ENCODE measurements at regions not wholly inside any gene's neighbourhood (a gene's known extent, or its start where the extent isn't known, plus 50 kb on each side); places are given as distances from the start of the nearest gene placed in this dataset.

DNA sequence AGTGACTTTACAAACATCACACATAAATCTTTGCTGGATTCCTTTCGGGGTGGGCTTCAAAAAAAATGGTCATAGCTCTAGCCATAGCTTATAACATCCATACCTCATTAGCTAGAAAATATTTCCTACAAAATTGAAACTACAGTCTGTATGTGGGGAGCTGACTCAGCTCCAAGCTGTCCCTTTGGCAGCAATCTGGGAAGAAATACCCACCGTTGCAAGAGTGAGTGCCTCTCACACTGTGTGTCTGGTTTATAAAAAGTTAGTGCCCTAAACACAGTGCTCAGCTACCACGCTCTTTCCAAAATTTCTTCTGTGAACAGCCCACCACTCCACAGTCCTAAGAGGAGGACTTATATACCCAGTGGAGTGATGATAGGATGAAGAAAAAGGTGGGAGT, 170.1 kb downstream of the RBM43 start:
- no peaks in the 10 kb centered on the region for H3K9me3 ChIP-seq (ENCODE audit: control insufficient read depth in 1 of 2, low read length in 2 of 2)
- no peaks in the 10 kb centered on the region for H3K4me1 ChIP-seq (ENCODE audit: control insufficient read depth in 1 of 2, insufficient read depth in 2 of 2, low read length in 2 of 2)
- H3K27ac ChIP-seq (ENCODE audit: low read depth, low read length), result no peak overlapping the region

DNA sequence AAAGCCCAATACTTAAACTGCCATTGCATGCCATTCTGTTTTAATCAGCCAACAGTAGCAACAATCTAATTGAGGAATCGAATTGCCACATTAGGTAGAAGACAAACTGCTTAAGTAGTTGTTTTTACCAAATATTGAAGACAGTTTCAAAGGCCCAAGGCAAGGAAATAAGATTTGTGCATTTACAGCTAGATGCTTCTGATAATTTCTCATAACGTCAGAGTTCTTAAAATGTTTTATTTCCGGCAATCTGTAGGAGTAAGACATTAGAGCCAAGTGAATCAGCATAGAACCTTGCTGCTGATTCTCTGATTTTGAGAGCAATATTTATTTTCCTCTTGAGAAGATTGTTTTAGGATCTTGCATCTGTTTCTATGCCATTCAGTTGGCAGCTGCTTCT, 174.3 kb downstream of the RBM43 start:
- H3K27ac ChIP-seq (ENCODE audit: low read depth, low read length), result no peak overlapping the region
- H3K36me3 ChIP-seq (ENCODE audit: control insufficient read depth in 1 of 2, insufficient read depth in 2 of 2, low read length in 2 of 2), result no peaks in the 10 kb centered on the region
- H3K9me3 ChIP-seq (ENCODE audit: control insufficient read depth in 1 of 2, low read length in 2 of 2), result no peaks in the 10 kb centered on the region
- H3K27me3 ChIP-seq (ENCODE audit: control insufficient read depth in 1 of 2, insufficient read depth in 2 of 2, low read length in 2 of 2), result no peaks in the 10 kb centered on the region
- H3K9ac ChIP-seq (ENCODE audit: low read depth in 1 of 2, low read length in 2 of 2), result no peak overlapping the region
- H3K4me3 ChIP-seq (ENCODE audit: low read depth in 1 of 2, low read length in 2 of 2), result no peak overlapping the region
- H3K4me1 ChIP-seq (ENCODE audit: control insufficient read depth in 1 of 2, insufficient read depth in 2 of 2, low read length in 2 of 2), result no peaks in the 10 kb centered on the region

More for the DNA sequence above, 170.1 kb downstream of the RBM43 start:
- Histone ChIP-seq H3K27me3 (ENCODE audit: control insufficient read depth in 1 of 2, insufficient read depth in 2 of 2, low read length in 2 of 2) (no peaks in the 10 kb centered on the region), H3K36me3 (ENCODE audit: control insufficient read depth in 1 of 2, insufficient read depth in 2 of 2, low read length in 2 of 2) (no peaks in the 10 kb centered on the region), H3K4me3 (ENCODE audit: low read depth in 1 of 2, low read length in 2 of 2) (no peak overlapping the region), H3K9ac (ENCODE audit: low read depth in 1 of 2, low read length in 2 of 2) (no peak overlapping the region)

DNA sequence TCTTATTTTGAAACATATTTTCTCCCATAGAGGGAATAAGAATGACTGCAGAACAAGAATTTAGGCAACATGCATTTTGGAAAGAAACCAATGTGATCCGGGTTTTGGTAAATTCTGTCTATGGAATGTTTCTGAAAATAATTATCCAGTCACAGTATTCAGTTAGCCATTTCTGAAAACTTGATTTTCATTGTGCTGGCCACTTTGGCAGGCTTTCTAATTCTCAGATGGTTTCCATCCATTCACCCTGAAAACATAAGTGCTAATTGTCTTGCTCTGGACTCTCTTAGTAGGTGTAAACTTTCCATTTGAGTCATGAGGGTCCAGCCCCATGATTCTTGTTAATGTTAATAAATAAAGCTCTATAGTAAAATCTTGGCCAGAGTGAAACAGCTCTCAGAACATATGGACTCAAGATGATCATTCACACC, 176.5 kb downstream of the RBM43 start:
- Histone ChIP-seq H3K27me3 (ENCODE audit: control insufficient read depth in 1 of 2, insufficient read depth in 2 of 2, low read length in 2 of 2) (no peaks in the 10 kb centered on the region), H3K36me3 (ENCODE audit: control insufficient read depth in 1 of 2, insufficient read depth in 2 of 2, low read length in 2 of 2) (no peaks in the 10 kb centered on the region), H3K4me1 (ENCODE audit: control insufficient read depth in 1 of 2, insufficient read depth in 2 of 2, low read length in 2 of 2) (no peaks in the 10 kb centered on the region), H3K27ac (ENCODE audit: low read depth, low read length) (no peak overlapping the region), H3K9ac (ENCODE audit: low read depth in 1 of 2, low read length in 2 of 2) (no peak overlapping the region), H3K9me3 (ENCODE audit: control insufficient read depth in 1 of 2, low read length in 2 of 2) (no peaks in the 10 kb centered on the region), H3K4me3 (ENCODE audit: low read depth in 1 of 2, low read length in 2 of 2) (no peak overlapping the region)

DNA sequence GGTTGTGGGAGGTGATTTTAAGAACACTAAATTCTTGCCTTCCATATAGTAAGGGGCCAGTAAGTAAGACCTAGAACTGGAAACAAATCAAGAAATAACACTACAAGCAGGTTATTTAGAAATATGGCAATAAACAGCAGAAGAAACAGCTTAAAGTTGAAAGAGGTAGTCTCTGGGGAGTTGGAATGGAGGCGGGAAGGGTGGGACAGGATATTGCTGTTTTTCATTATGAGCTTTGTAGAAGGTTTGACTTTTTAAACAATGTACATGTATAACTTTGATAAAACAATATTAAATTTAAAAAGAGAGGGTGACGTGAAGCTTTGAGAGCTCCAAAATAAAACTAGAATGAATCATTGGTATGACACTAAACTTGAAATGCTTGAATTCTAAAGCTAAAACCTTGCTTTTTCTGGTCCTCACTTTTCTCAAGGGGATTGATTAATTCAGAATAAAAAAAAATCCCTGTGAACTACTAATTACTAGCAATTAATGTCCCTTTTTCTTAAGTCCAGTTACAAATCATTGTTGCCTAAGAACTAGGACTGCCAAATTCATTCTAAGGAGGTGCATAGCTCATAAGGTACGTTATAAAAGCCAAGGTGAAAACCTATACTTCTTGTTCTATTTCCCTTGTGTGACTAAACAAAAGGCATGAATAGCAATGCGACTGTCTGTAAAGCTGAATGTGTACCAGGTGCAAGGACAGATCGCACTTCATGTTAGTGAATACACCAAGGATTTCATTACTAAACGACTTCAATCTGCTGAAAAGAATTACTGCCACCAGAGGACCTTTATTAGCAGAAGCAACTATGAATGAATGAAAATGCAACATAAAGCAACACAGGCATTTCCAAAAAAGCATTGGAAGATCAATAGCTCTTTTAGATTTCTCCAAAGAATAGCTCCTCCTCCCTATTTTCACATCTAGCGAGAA, 177.5 kb downstream of the RBM43 start:
- Histone ChIP-seq H3K4me1 (ENCODE audit: control insufficient read depth in 1 of 2, insufficient read depth in 2 of 2, low read length in 2 of 2) (no peaks in the 10 kb centered on the region), H3K27me3 (ENCODE audit: control insufficient read depth in 1 of 2, insufficient read depth in 2 of 2, low read length in 2 of 2) (no peaks in the 10 kb centered on the region), H3K36me3 (ENCODE audit: control insufficient read depth in 1 of 2, insufficient read depth in 2 of 2, low read length in 2 of 2) (no peaks in the 10 kb centered on the region), H3K27ac (ENCODE audit: low read depth, low read length) (no peak overlapping the region), H3K9me3 (ENCODE audit: control insufficient read depth in 1 of 2, low read length in 2 of 2) (no peaks in the 10 kb centered on the region), H3K9ac (ENCODE audit: low read depth in 1 of 2, low read length in 2 of 2) (no peak overlapping the region), H3K4me3 (ENCODE audit: low read depth in 1 of 2, low read length in 2 of 2) (no peak overlapping the region)

DNA sequence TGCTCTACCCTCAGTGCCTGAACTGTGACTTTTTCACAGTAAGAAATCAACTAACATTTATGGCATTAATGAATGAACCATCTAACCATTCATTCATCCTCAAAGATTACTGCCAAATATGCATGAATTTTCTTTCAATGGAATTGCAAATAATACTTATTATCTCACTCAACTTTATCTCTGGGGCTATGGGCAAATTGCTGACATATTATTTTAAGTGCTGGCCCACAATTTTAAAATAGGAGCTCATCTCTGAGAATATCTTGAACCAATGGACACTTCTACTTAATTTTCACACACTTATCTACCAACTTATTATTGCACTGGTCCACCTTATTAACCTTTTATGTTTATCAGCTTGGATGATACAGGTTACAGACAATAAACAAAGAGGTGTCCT, 182.8 kb downstream of the RBM43 start:
- peaks cover 0 to 8% of the 10 kb centered on the region in 2 donors for H3K9me3 ChIP-seq (ENCODE audit: control insufficient read depth in 1 of 2, low read length in 2 of 2)
- no peak overlapping the region for H3K9ac ChIP-seq (ENCODE audit: low read depth in 1 of 2, low read length in 2 of 2)
- no peak overlapping the region for H3K27ac ChIP-seq (ENCODE audit: low read depth, low read length)
- no peak overlapping the region for H3K4me3 ChIP-seq (ENCODE audit: low read depth in 1 of 2, low read length in 2 of 2)
- no peaks in the 10 kb centered on the region for H3K27me3 ChIP-seq (ENCODE audit: control insufficient read depth in 1 of 2, insufficient read depth in 2 of 2, low read length in 2 of 2)
- no peaks in the 10 kb centered on the region for H3K36me3 ChIP-seq (ENCODE audit: control insufficient read depth in 1 of 2, insufficient read depth in 2 of 2, low read length in 2 of 2)
- H3K4me1 ChIP-seq (ENCODE audit: control insufficient read depth in 1 of 2, insufficient read depth in 2 of 2, low read length in 2 of 2), result no peaks in the 10 kb centered on the region

DNA sequence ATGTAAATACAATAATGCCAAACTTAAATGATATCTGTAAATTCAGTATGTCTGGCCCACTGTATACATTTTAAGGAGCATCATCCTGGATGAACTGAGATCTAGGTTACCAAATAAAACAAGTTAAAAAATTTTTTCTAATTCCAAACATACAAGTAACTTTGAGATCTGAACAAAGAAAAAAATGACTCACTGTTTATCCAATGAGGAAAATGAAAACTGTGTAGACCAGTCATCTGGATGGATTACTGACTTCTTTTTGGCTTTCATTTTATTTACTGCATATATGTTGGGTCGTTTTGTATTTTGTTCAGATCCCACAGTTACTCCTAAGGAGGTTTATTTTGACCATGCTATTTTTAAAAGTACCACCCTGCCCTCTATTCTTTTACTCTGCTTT, 189.8 kb downstream of the RBM43 start:
- Histone ChIP-seq H3K9ac (ENCODE audit: low read depth in 1 of 2, low read length in 2 of 2) (no peak overlapping the region), H3K9me3 (ENCODE audit: control insufficient read depth in 1 of 2, low read length in 2 of 2) (peaks cover 0 to 8% of the 10 kb centered on the region in 2 donors), H3K27me3 (ENCODE audit: control insufficient read depth in 1 of 2, insufficient read depth in 2 of 2, low read length in 2 of 2) (peaks cover 0 to 11% of the 10 kb centered on the region in 2 donors), H3K27ac (ENCODE audit: low read depth, low read length) (no peak overlapping the region), H3K36me3 (ENCODE audit: control insufficient read depth in 1 of 2, insufficient read depth in 2 of 2, low read length in 2 of 2) (no peaks in the 10 kb centered on the region), H3K4me3 (ENCODE audit: low read depth in 1 of 2, low read length in 2 of 2) (no peak overlapping the region), H3K4me1 (ENCODE audit: control insufficient read depth in 1 of 2, insufficient read depth in 2 of 2, low read length in 2 of 2) (no peaks in the 10 kb centered on the region)

DNA sequence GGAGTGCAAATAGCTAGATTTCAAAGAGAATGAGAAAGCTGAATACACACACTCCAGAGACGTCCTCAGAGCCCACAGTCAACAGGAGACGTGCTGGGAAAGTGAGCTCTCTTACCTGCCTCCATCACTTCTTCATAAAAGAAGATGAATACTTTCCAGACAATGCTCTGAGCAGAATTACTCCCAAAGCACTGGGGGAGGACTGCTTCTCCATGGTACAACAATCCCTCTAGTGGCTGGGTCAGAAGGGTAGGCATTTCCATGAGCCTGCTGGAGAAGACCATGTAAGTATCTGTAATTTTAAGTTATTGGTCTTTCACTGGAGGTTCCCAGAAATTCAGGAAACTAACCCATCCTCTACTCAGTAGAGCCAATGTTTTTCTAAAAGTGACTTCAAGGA, 190.3 kb downstream of the RBM43 start:
- H3K9me3 ChIP-seq (ENCODE audit: control insufficient read depth in 1 of 2, low read length in 2 of 2), result peaks cover 0 to 8% of the 10 kb centered on the region in 2 donors
- no peaks in the 10 kb centered on the region for H3K4me1 ChIP-seq (ENCODE audit: control insufficient read depth in 1 of 2, insufficient read depth in 2 of 2, low read length in 2 of 2)
- H3K27ac ChIP-seq (ENCODE audit: low read depth, low read length), result no peak overlapping the region
- peaks cover 0 to 11% of the 10 kb centered on the region in 2 donors for H3K27me3 ChIP-seq (ENCODE audit: control insufficient read depth in 1 of 2, insufficient read depth in 2 of 2, low read length in 2 of 2)
- no peak overlapping the region for H3K9ac ChIP-seq (ENCODE audit: low read depth in 1 of 2, low read length in 2 of 2)
- H3K4me3 ChIP-seq (ENCODE audit: low read depth in 1 of 2, low read length in 2 of 2), result no peak overlapping the region
- no peaks in the 10 kb centered on the region for H3K36me3 ChIP-seq (ENCODE audit: control insufficient read depth in 1 of 2, insufficient read depth in 2 of 2, low read length in 2 of 2)

DNA sequence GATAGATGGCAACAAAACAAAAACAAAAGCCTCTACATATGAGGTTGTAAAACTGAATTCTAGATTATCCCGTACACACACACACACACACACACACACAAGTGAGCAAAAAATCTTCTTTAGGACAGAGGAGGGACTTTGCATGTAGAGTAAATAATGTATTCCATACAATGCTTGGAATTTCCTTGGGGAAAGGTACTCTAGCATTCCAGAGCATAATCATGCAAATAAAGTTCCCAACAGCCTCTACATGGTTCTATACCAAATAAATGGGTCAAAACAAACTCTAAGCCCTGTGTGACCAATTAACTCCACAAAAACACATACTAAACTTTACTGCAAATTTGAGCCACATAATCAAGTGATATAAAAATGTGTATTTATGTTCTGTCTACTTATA, 191.4 kb downstream of the RBM43 start:
- Histone ChIP-seq H3K27ac (ENCODE audit: low read depth, low read length) (no peak overlapping the region), H3K27me3 (ENCODE audit: control insufficient read depth in 1 of 2, insufficient read depth in 2 of 2, low read length in 2 of 2) (peaks cover 0 to 15% of the 10 kb centered on the region in 2 donors), H3K4me1 (ENCODE audit: control insufficient read depth in 1 of 2, insufficient read depth in 2 of 2, low read length in 2 of 2) (no peaks in the 10 kb centered on the region), H3K9ac (ENCODE audit: low read depth in 1 of 2, low read length in 2 of 2) (no peak overlapping the region), H3K4me3 (ENCODE audit: low read depth in 1 of 2, low read length in 2 of 2) (no peak overlapping the region), H3K36me3 (ENCODE audit: control insufficient read depth in 1 of 2, insufficient read depth in 2 of 2, low read length in 2 of 2) (no peaks in the 10 kb centered on the region), H3K9me3 (ENCODE audit: control insufficient read depth in 1 of 2, low read length in 2 of 2) (peaks cover 0 to under 1% of the 10 kb centered on the region in 2 donors)

DNA sequence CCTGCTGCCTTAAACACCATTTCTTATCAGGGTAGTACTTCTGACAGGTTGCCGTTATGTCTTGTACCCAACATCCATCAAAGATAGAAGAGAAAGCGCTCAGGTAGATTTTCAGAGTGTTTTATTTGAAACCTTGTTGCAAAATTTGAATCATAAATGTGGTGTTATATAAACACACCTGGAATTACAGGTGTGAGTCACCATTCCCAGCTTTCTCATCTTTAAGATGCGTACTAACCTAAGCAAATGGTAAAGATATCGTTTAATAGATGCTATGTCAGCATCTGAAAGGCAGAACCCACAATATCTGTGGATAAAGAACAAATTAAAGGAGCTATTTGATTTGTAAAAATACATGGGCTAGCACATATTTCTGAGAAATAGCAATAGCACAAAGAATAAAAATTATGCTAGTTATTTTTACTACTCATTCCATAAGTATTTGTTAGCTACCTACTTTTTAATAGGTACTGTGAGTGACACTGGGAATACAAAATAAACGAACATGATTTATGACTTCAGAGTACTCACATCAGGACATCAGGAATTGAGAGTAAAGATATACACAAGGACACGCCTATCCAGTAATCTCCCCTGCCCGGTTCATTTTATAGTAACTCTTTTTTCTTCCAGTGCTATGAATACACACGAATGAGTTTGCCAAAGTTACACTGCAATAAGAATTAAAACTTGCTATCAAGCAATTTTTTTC, 193.8 kb downstream of the RBM43 start:
- H3K9ac ChIP-seq (ENCODE audit: low read depth in 1 of 2, low read length in 2 of 2), result no peak overlapping the region
- H3K36me3 ChIP-seq (ENCODE audit: control insufficient read depth in 1 of 2, insufficient read depth in 2 of 2, low read length in 2 of 2), result no peaks in the 10 kb centered on the region
- no peaks in the 10 kb centered on the region for H3K4me1 ChIP-seq (ENCODE audit: control insufficient read depth in 1 of 2, insufficient read depth in 2 of 2, low read length in 2 of 2)
- peaks cover 0 to 24% of the 10 kb centered on the region in 2 donors for H3K27me3 ChIP-seq (ENCODE audit: control insufficient read depth in 1 of 2, insufficient read depth in 2 of 2, low read length in 2 of 2)
- H3K4me3 ChIP-seq (ENCODE audit: low read depth in 1 of 2, low read length in 2 of 2), result no peak overlapping the region
- no peak overlapping the region for H3K27ac ChIP-seq (ENCODE audit: low read depth, low read length)
- no peaks in the 10 kb centered on the region for H3K9me3 ChIP-seq (ENCODE audit: control insufficient read depth in 1 of 2, low read length in 2 of 2)

DNA sequence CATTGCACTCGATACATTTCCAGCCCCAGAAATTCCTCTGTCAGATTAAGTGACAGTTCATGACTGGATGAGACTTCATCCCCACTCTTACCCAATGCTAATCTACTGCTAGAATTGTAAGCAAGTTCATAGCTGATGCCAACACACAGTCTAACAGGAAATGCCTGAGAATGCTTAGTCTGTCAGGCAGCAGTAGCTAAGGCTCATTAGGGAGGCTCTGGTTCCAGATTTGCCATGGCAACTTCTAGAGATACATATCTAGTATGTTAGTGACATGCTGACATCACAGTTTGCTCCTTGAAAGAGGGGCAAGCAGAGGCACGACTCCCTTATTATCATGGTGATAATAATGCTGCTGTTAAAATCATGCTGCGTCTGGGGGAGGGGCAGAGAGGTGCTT, 198.4 kb downstream of the RBM43 start:
- H3K4me3 ChIP-seq (ENCODE audit: low read depth in 1 of 2, low read length in 2 of 2), result no peak overlapping the region
- H3K36me3 ChIP-seq (ENCODE audit: control insufficient read depth in 1 of 2, insufficient read depth in 2 of 2, low read length in 2 of 2), result no peaks in the 10 kb centered on the region
- no peaks in the 10 kb centered on the region for H3K9me3 ChIP-seq (ENCODE audit: control insufficient read depth in 1 of 2, low read length in 2 of 2)
- no peak overlapping the region for H3K9ac ChIP-seq (ENCODE audit: low read depth in 1 of 2, low read length in 2 of 2)
- no peak overlapping the region for H3K27ac ChIP-seq (ENCODE audit: low read depth, low read length)
- H3K27me3 ChIP-seq (ENCODE audit: control insufficient read depth in 1 of 2, insufficient read depth in 2 of 2, low read length in 2 of 2), result peaks cover 0 to 26% of the 10 kb centered on the region in 2 donors
- no peaks in the 10 kb centered on the region for H3K4me1 ChIP-seq (ENCODE audit: control insufficient read depth in 1 of 2, insufficient read depth in 2 of 2, low read length in 2 of 2)
